ENCODE measurements at regions not wholly inside any gene's neighbourhood (a gene's known extent, or its start where the extent isn't known, plus 50 kb on each side); places are given as distances from the start of the nearest gene placed in this dataset.

DNA sequence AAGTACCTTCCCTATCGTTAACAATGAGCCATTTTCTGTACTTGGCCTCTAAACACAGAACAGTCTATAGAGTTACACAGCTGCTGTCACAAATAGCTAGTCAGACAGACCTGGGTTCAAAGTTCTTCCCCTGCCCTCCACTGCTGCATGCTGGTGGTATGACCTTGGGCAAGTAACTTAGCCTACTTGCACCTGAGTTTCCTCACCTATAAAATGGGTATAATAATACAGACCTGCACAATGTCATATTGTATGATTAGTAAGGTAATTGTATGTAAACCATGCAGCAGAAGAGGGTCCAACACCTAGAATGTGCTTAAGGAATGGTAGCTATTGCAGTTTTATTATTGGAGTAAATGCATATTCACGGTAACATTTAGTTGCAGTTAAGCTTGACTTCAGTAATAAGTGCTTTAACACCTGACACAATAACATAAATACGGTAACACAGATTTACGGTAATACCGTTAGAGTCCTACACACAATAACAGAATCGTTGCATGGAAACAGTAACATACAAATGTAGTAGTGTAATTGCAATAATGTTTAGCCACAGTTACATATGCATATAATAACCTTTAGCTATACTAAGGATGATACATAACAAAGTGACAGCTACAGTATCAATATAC is 193.3 kb upstream of the CSF3R start:
- DNase-seq (ENCODE audit: low read depth in 2 of 2), result no peak

DNA sequence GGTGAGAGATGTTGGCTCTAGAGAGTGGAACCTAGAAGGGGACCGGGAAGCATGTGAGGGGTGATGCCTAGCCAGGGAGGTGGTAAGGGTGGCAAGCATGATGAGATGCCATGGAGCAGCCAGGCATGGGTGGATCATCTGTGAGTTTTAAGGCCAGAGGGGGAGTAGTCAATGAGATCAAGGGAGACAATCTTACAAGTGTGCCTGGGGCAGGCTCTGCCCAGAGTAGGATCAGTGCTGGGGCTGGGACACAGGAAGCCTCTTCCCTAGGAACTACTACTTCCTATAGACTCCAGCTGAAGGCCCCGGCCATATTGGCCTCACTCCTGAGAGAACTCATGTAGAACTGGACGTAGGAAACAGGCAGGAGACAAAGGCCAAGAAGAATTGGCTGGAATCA is 192.4 kb upstream of the CSF3R start:
- DNase-seq (ENCODE audit: low read depth in 2 of 2), result no peak

DNA sequence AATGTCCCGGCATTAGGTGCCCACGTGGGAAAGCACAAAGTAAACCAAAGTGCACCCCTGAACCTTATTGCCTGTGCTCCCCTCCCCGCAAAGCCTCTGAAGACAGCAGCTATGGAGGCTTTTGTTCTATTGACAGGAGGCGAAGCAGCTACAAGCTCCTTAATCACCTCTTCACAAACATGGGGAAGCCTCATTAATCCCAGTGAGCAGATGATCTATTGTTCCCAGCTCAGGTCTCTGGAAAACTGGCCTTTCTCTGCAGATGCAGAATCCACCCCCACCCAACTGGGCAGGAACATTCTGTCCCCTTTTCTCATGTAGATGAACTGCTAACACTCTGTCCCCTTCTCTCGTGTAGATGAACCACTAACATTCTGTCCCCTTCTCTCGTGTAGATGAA is 190.5 kb upstream of the CSF3R start:
- no peak for DNase-seq (ENCODE audit: low read depth in 2 of 2)

DNA sequence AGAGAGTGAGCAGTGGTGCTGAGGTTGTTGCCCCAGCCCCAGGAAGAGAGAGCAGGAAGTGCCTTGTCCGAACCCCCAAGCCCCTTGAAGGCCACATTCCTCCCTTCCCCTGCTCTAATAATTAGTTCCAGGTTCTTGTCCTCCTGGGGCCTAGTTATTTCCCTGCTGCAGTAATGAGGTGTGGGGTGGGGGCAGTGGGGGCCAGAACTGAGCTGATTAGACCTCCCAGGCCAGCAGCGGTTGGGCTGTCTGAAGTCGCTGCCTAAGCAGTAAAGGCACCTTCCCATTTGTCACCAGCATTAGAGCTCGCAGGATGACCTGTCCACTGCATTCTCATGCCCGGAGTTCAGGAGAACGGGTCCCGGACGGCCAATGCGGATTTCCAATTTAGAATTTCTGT is 186.5 kb upstream of the CSF3R start:
- no peak for DNase-seq (ENCODE audit: low read depth in 2 of 2)

DNA sequence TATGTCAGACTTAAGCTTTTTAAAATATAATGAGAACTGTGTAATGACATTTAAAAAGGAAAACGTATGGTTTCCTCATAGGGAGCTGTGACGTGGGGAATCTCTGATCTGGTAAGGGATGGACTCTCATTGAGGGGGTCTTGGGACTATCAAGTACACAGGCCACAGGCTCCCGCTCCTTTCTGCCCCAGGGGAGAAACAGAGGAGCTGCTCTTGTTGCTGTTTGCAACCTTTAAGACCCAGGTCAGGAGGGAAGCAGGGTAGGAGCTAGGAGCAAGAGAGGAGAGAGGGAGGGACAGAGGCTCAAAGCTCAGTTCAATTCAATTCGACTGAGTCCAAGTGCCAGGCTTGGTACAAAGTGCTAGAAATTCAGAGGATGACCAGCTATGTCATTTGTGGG is 185.1 kb upstream of the CSF3R start:
- DNase-seq (ENCODE audit: low read depth in 2 of 2), result no peak

DNA sequence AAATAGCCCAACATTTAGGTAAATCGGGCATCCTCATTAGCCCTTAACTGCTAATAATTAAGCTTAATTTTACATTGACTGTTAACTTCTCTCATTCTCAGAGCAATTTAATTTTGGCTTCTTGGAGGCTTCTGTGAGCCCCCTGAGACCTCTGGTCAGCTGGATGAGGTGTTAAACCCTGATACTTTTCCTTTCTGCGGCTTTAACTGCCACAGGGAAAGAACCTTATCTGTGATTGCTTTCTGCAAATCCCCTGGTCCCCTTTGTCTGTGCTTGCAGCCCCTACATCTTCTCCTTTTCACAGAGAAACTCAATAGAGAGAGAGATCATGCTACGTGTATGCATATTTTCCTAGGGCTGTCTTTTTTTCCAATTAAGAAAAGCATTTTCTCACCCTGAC is 184.5 kb upstream of the CSF3R start:
- DNase-seq (ENCODE audit: low read depth in 2 of 2), result no peak

DNA sequence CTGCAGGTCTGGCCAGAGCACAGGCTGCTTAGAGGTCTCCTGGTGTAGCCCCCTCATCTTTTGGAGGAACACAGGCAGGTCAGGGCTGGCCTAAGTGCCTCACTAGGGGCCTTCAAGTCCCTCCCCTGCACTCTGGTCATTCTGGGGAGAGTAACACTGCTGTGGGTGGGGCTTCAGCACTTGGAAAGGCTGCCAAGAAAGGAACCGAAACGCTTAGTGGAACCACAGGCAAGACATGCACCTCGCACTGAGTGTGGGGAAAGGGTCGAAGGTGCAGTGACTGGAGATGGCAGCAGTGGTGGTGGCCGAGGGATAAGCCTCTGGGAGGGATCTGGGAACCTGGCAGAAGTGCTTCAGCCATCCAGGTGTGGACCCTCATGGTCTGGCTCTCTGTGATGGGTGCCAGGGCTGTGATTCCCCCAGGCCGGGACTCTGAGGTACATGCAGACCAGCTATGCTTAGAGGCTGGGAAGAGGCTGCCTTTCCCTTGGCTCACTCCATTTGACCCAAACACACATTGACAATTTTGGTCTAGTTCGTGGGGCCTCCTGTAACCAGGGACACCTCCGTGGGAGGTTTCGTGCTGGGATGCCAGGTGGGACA is 182.9 kb upstream of the CSF3R start:
- DNase-seq (ENCODE audit: low read depth in 2 of 2), result no peak

DNA sequence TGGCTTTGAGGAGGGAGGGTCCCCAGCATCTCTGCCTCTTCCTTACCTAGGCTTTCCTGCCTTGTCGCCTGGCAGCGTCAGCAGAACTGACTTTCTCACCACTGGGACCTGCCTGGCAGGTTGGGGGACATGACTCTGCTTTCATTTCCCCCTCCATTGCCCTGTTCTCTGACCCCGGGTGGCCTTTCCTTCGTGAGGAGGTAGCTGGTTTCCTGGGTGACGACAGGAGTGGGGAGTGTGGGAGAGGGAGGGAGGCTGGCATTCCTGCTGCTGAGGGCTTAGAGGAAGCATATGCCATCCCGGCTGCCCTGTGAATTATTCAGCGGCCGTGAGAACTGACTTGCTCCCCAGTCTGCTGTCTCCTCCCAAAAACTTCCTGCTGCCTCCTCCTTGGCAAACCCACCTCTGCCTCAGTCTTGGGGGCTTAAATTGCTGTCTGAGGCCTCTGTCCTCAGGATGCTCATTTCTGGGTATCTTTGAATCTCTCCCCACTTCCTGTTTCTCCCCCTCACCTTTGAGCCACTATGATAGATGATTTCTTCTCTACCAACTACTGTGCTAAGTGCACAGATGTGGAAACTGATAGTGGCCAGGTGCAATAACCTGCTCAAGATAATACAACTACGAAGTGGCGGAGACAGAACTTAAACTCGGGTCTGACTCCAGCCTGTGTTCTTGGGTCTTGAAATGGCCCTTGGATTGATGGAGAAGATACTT is 182.0 kb upstream of the CSF3R start:
- no peak for DNase-seq (ENCODE audit: low read depth in 2 of 2)

DNA sequence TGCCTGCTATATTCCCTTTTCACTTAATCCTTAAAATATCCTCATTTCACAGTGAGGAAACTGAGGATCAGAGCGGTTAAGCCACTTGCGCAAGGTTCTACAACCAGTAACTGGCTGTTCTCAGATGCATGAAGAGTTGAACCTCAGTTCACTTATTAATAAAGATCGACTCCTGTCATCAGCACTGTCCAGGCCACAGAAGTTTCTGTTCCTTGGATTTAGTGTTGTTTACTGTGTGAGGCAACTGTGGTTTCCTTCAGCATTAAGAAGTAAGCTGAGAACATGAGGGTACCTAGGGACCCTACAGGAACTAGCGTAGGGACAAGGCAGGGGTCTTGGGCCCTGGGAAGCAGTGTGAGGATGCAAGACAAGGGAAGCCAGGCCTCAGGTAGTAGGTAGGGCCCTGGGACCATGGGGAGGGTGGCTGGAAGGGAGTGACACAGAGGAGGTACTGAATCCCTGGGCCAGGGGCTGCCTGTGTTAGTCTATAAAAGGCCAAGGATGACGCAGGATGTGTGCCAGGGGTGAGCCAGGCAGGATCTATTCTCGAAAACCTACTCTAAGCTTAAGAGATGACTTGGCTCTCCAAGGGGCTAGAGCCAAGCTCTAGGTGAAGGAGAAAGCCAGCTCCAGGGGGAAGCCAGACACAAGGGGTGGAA is 181.2 kb upstream of the CSF3R start:
- no peak for DNase-seq (ENCODE audit: low read depth in 2 of 2)

DNA sequence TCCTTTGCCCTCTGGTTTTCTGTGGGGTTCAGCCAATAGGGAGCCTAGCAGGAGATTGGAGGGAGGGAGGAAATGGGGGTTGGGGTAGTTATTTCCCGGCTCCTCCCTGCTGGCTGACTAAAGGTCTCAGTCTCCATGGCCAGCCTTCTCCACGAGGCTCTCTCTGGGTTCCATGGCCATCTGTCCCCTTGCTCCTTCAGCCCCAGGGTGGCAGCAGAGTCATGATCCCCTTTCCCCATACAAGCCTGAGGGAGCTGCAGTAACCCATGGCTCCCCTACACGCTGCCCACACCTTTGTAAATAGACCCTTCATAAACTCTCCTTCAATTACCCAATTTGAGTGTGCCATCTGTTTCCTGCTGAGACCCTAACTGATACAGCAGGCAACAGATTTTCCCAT is 176.1 kb upstream of the CSF3R start:
- DNase-seq (ENCODE audit: low read depth in 2 of 2), result no peak

DNA sequence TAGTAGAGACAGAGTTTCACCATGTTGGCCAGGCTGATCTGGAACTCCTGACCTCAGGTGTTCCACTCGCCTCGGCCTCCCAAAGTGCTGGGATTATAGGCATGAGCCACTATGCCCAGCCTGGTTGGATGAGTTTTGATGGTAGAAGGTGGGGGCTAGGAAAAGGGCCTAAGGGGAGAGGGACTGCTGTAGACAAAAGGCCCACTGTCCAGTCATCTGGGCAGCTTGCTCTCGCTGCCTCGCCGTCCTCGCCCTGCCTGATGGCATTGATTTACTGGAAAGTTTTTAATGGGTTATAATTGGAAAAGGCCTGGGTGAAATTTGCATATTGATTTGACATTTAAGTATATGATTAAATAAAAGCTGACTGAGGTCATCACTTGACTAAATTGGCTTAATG is 175.1 kb upstream of the CSF3R start:
- no peak for DNase-seq (ENCODE audit: low read depth in 2 of 2)

DNA sequence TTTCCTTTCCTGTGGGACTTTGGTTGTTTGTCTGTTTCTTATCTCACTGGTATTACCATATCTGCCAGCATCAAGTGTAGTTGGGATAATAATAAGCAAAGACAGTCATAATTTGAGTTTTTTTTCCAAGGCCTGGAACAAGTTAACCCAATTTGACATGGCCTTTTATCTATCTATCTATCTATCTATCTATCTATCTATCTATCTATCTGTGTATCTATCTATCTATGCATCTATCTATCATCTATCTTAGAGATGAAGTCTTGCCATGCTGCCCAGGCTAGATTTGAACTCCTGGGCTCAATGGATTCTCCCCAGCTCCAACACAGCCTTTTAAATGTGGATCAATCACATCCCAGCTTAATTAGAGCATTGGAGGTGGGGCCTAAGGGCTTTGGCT is 174.1 kb upstream of the CSF3R start:
- DNase-seq (ENCODE audit: low read depth in 2 of 2), result no peak

DNA sequence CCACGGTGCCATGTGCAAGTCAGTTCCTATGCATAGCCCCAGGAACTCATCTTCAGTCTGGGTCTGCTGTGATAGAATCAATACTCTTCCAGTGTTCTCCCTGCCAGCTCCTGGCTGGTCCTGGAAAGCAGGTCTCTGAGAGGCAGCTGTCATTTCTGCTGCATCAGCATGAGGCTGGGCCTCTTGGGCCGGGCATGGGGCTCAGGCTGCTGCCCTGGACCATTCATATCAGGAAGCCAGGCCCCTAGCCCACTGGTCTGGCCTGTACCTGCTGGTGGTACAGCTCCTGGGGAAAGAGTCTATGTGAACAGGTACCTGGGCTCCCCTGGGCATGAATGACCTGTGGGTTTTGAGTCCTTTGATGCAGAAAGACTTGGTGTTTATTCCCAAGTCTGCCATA is 173.6 kb upstream of the CSF3R start:
- DNase-seq (ENCODE audit: low read depth in 2 of 2), result no peak

DNA sequence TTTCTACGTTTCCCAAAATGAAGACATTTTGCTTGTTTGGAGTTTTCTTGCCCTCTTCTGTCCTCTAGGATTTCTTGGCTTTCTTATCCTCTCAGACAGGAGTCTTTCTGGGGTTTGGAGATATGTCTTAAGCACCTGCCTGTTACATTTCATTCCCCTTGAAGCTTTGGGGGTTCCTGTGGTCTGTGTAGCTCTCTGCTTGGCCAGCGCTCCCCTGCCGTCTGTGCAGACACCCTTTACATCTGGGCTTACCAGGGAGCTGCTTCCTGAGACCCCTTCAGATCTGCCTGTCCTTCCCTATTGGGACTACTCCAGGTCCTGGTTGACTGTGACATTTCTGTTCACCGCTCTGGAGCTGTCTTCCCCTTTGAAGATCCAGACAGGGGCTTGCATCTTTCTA is 171.9 kb upstream of the CSF3R start:
- no peak for DNase-seq (ENCODE audit: low read depth in 2 of 2)

DNA sequence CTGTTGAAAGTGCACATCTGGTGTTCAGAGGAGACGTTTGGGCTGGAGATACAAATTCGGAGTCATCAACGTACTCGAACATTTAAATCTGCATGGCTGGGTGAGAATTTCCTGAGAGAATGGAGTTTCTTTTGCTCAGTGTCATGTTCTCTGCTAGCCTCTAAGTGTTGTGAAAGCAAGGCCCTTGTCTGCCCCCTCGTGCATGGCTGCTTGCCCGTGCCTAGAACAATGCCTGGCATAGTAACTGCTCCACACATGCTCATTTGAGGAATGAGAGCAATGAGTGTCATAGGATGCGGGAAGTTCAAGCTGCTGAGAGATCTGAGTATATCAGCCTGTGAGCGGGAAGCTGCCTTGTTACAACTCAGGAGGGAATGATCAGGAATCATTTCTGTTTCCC is 171.1 kb upstream of the CSF3R start:
- DNase-seq (ENCODE audit: low read depth in 2 of 2), result no peak

DNA sequence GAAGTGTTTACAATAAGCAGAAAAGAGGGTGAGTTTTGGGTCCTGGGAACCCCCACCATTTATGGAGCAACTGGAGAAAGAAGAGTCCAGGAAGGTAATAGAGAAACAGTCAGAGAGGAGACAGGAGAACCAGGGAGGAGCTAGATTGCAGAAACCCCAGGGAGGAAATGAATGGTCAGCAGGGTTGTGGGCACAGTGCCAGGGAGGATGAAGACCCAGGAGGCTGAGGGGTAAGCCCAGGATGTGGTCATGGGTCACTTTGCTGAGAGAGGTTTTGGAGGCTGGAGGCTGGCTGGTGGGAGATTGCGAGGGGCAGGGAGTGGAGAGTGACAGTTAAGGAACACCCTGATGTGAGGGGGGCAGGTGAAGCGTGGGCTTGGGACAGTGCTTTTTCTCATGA is 169.9 kb upstream of the CSF3R start:
- no peak for DNase-seq (ENCODE audit: low read depth in 2 of 2)

DNA sequence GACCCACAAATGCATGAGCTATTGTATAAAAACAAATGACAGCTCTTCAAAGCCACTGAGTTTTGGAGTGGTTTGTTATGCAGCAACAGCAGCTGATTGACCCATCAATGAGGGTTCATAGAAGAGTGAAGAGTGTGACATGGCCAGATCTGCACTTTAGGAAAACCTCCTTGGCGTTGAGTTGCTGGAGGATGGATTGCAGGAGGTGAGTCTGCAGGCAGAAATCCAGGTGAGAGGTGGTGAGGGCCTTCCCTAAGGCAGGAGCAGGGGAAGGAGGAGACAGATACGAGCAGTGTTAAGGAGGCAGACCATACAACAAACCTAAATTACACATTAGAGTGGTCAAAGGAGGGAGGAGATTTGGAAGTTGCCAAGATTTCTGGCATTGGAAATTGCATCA is 169.3 kb upstream of the CSF3R start:
- no peak for DNase-seq (ENCODE audit: low read depth in 2 of 2)

DNA sequence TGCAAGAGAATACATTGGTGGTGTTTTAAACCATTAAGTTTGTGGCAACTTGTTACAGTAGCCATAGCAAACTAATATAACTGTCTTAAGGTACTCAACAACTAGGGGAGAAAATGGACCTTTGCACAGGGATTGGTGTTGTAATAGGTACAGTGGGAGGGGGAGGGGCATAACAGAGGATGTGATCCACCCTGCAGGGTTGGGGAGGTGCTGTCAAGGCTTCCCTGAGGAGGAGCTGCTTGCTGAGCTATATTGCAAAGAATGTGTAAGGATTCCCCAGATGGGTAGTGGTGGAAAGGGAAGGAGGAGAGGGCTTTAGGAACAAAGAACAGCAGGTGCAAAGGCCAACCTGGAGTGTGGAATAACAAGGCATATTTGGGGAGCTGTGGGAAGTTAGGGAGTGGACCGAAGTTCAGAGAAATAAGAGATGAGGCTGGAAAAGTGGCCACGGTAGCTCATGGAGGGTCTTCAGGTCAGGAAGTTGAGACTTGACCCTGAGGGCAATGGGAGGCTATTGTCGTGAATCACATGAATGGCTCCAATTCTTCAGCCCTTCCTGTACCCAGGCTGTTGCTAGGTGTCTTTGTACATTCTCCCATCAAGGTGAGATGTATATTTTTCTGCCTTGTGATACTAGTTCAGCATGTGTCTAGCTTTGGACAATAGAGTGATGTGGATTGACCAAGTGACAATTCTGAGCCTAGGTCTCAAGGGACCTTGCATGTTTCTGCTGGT is 168.6 kb upstream of the CSF3R start:
- DNase-seq (ENCODE audit: low read depth in 2 of 2), result no peak

DNA sequence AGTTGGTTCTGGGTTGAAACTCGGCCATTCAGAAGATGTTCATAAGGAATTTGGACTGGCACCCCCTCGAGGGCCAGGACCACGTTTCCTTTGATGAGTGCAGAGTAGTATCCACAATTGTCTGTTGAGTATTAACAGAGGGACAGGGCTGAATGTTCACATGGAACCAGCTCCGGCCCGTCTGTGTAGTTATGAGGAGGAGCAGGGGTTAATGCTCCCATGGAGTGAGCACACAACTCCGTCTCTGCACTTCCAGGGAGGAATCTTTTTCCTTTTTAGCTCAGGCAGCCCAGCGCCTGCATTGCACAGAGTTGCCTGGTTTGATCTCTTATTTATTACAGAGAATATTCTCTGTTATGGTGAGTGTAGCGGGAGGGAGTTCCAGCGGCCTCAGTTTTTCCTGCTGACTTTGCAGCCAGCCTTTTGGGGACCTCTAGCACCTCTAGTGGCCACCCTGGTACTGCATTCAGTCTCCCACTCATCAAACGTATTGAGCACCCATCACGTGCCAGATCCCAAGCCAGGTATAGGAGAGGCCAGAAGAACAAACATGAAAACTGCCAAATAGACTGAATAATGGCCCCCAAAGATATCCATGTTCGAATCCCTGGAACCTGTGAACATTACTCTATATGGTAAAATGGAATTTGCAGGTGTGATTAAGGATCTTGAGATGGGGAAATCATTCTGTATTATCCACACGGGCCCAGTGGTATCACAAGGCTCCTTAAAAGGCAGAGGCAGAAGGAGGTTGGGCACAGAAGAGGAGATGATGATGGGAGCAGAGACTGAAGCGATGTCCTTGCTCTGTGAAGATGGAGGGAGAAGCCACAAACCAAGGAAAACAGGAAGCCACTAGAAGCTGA is 167.7 kb upstream of the CSF3R start:
- DNase-seq (ENCODE audit: low read depth in 2 of 2), result peak; percentile 9 to 18

DNA sequence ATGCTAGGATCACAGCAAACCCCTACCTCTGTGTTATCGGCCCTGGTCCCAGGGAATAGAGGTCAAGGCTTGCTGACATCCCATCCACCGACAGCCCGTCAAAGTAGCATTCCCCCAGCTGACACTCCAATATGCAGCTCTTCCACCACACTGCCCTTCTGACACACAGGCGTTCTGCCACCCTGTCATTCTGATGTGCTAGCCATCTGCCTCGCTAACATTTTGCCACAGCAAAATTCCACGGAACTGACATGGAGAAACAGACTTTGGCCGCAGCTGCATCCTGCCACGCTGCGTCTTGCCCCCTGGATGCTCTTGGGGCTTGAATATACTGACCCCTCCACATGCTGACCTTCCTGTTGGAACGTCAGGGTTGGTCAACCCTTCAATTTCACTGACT is 163.2 kb upstream of the CSF3R start:
- DNase-seq (ENCODE audit: low read depth in 2 of 2), result no peak

DNA sequence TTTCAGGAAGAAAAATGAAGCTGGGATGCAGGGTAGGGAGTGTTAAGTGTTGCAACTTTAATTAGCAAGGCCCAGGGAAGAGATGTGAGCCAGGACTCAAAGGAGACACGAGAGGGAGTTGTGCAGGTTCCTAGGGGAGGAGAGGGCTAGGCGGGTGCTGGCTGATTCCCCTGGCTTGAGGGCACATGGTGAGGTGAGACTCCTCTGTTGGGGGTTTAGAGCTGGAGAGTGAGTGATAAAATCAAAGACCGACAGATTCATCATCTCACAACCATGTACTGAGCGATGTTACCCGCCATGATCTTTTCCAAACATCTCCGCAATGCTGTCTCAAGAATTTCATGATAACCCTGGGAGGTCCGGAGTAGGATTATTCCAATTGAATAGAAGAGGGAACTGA is 161.8 kb upstream of the CSF3R start:
- no peak for DNase-seq (ENCODE audit: low read depth in 2 of 2)
